ENCODE measurements at regions not wholly inside any gene's neighbourhood (a gene's known extent, or its start where the extent isn't known, plus 50 kb on each side); places are given as distances from the start of the nearest gene placed in this dataset.

DNA sequence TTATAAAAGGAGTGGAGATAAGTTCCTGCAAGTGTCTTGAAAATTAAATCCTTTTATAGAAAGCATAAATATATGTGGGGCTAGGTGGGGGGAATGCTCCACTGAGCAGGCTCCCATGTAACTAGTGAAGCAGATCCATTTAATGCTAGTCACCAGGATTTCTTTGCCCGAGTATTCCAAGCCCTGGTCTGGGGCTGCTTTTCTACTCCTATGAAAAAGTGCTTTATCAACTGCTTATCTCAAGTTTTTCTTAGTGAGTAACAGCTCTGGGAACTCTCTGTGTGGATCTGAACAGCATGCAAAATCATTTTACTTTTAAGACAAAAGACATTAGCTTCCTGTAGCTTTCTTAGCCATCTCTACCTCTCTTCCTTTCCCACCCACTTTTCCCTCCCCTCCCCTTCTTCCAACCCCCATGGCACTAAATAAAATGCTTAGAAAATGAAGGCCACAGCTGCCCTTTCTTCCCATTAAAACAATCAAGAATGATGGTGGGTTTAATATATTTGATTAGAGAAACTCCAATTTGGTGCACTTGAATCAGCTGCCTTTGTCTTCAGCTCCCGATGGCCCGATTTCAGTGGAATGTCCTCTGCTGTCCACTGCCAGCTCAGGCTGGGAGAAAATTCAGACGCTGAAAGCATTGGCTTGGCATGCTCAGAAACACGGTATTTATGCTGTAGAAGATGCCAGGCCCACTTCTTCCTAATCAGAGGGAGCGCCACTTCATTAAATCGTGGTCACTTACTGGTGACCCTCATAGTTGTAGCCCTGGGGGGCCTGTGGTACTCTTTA lies 475.1 kb downstream of the FOXO1 start:
- no peaks in the 10 kb centered on the region for H3K27me3 ChIP-seq (ENCODE audit: control insufficient read depth, insufficient read depth, low read length)
- DNase-seq (ENCODE audit: low read depth) = no peak
- H3K36me3 ChIP-seq (ENCODE audit: control insufficient read depth, insufficient read depth, low read length) = no peaks in the 10 kb centered on the region
- TF ChIP-seq, protein P1, sequence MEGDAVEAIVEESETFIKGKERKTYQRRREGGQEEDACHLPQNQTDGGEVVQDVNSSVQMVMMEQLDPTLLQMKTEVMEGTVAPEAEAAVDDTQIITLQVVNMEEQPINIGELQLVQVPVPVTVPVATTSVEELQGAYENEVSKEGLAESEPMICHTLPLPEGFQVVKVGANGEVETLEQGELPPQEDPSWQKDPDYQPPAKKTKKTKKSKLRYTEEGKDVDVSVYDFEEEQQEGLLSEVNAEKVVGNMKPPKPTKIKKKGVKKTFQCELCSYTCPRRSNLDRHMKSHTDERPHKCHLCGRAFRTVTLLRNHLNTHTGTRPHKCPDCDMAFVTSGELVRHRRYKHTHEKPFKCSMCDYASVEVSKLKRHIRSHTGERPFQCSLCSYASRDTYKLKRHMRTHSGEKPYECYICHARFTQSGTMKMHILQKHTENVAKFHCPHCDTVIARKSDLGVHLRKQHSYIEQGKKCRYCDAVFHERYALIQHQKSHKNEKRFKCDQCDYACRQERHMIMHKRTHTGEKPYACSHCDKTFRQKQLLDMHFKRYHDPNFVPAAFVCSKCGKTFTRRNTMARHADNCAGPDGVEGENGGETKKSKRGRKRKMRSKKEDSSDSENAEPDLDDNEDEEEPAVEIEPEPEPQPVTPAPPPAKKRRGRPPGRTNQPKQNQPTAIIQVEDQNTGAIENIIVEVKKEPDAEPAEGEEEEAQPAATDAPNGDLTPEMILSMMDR (IDR thresholded peaks at IDR 0.05; ENCODE audit: insufficient read depth, low read length, severe bottlenecking) = no peak
- FAIRE-seq = no peak
- no peak overlapping the region for H3K4me3 ChIP-seq (ENCODE audit: low read depth, low read length)

DNA sequence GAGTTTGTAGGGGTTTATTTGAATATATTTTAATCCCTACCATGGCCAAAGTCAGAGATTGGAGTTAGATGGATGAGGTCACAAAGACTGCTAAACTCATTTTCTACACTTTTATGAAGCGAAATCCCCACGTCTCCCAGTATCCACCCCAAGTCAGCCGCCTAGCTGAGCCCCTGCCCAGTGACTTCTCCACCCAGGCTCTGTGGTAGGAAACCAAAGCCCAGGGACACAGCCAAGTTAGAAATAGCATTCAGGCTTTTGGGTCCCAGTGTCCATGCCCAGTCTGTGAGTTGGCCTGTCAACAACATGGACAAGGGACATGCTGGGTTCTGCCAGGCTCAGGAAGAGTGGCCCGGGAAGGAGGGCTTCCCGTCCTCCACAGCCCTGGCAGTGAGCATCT lies 474.0 kb downstream of the FOXO1 start:
- Histone ChIP-seq H3K27me3 (ENCODE audit: control insufficient read depth, insufficient read depth, low read length) (no peaks in the 10 kb centered on the region), H3K4me3 (ENCODE audit: low read depth, low read length) (no peak overlapping the region), H3K36me3 (ENCODE audit: control insufficient read depth, insufficient read depth, low read length) (no peaks in the 10 kb centered on the region)
- no peak for DNase-seq (ENCODE audit: low read depth)
- TF ChIP-seq, protein P1 (IDR thresholded peaks at IDR 0.05; ENCODE audit: insufficient read depth, low read length, severe bottlenecking) = no peak
- FAIRE-seq = no peak

- Histone ChIP-seq H3K27me3 (ENCODE audit: control insufficient read depth, insufficient read depth, low read length) (no peaks in the 10 kb centered on the region), H3K4me3 (ENCODE audit: low read depth, low read length) (no peak overlapping the region), H3K36me3 (ENCODE audit: control insufficient read depth, insufficient read depth, low read length) (no peaks in the 10 kb centered on the region)
- no peak for DNase-seq (ENCODE audit: low read depth)
- TF ChIP-seq, protein P1 (IDR thresholded peaks at IDR 0.05; ENCODE audit: insufficient read depth, low read length, severe bottlenecking) = no peak
- no peak for FAIRE-seq
These were observed 473.6 kb downstream of the FOXO1 start for GRCh38 chr13:40192858-40193257.

GRCh38 chr13:40193286-40194223 lies 472.9 kb downstream of the FOXO1 start:
- Histone ChIP-seq H3K4me3 (ENCODE audit: low read depth, low read length) (no peak overlapping the region), H3K27me3 (ENCODE audit: control insufficient read depth, insufficient read depth, low read length) (no peaks in the 10 kb centered on the region), H3K36me3 (ENCODE audit: control insufficient read depth, insufficient read depth, low read length) (no peaks in the 10 kb centered on the region)
- DNase-seq (ENCODE audit: low read depth) (no peak), FAIRE-seq (no peak)
- TF ChIP-seq, protein P1 (IDR thresholded peaks at IDR 0.05; ENCODE audit: insufficient read depth, low read length, severe bottlenecking) = no peak

DNA sequence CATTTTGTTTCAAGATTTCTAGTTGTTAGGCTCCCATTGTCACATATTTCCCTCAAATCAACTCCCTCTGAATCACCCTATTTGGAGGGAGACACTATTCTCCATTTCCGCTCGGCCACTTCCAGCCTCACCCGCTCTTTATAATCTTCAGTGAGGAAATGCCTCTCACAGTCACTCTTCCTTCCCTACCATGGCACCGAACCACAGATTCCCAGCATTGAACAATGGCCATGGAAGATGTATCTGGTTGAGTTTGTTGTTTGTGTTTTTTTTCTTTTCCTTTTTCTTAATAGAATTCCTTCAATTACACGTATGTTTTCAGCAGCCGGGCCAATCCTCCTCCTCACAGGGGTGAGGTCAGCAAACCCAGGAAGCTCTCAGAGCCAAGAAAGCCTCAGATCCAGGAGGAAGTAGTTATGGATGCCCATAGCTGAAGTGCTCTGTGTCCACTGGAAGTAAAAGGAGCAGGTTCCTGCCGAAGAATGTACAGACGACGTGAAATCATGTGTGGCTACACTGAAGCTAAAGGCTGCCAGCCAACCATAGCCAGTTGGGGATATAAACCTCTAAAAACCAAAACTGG lies 472.1 kb downstream of the FOXO1 start:
- no peak for DNase-seq (ENCODE audit: low read depth)
- TF ChIP-seq, protein P1 (IDR thresholded peaks at IDR 0.05; ENCODE audit: insufficient read depth, low read length, severe bottlenecking) = no peak
- no peak for FAIRE-seq
- Histone ChIP-seq H3K36me3 (ENCODE audit: control insufficient read depth, insufficient read depth, low read length) (no peaks in the 10 kb centered on the region), H3K4me3 (ENCODE audit: low read depth, low read length) (no peak overlapping the region), H3K27me3 (ENCODE audit: control insufficient read depth, insufficient read depth, low read length) (no peaks in the 10 kb centered on the region)

Data from bronchial epithelial cell (primary cell).